ENCODE measurements at regions not wholly inside any gene's neighbourhood (a gene's known extent, or its start where the extent isn't known, plus 50 kb on each side); places are given as distances from the start of the nearest gene placed in this dataset.

DNA sequence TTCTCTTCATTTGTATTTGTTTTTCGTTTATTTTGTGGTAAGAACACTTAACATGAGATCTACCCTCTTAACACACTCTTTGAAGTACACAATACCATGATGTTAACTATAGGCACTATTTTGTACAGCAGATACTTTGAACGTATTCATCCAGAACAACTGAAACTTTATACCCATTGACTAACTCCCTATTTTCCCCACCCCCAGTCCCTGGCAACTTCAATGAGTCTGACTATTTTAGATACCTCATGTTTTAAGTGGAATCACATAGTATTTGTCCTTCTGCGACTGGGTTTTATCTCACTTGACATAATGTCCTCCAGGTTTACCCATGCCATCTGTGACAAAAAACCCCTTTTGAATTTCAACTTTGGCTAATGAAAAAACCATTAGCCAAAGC, 356.3 kb upstream of the CDH20 start:
- DNase-seq (no peak), ATAC-seq (no peak)
- peaks cover 4% of the 10 kb centered on the region for H3K9me3 Mint-ChIP-seq (ENCODE audit: low read depth)
- CTCF ChIA-PET: no interaction called here
- H3K4me1 Mint-ChIP-seq: no peaks in the 10 kb centered on the region
- H3K36me3 Mint-ChIP-seq: no peaks in the 10 kb centered on the region
- no peak overlapping the region for H3K27ac Mint-ChIP-seq
- H3K27me3 Mint-ChIP-seq: no peaks in the 10 kb centered on the region
- no peak overlapping the region for H3K4me3 Mint-ChIP-seq

DNA sequence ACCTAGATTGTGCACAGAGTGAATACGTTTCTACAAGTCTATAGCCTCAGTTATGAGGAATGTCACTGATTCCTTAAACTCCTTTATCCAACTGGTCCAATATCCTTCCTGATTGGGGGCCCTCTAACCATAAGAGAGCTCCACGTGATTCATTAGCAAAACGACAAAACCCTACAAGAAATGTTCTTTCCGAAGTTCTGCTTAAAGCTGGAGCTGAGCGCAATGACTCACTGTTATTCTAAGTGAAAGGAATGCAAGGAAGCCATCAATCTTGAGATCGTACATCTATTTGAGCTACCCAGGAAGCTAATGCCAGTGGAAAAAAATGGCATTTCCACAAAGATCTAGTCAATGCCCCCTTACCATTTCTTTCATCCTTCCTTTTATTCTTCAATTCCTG, 354.9 kb upstream of the CDH20 start:
- no peaks in the 10 kb centered on the region for H3K27me3 Mint-ChIP-seq
- H3K36me3 Mint-ChIP-seq: no peaks in the 10 kb centered on the region
- no peak overlapping the region for H3K4me3 Mint-ChIP-seq
- peaks cover 8% of the 10 kb centered on the region for H3K9me3 Mint-ChIP-seq (ENCODE audit: low read depth)
- CTCF ChIA-PET: no interaction called here
- ATAC-seq (no peak), DNase-seq (no peak)
- no peaks in the 10 kb centered on the region for H3K4me1 Mint-ChIP-seq
- H3K27ac Mint-ChIP-seq: no peak overlapping the region

DNA sequence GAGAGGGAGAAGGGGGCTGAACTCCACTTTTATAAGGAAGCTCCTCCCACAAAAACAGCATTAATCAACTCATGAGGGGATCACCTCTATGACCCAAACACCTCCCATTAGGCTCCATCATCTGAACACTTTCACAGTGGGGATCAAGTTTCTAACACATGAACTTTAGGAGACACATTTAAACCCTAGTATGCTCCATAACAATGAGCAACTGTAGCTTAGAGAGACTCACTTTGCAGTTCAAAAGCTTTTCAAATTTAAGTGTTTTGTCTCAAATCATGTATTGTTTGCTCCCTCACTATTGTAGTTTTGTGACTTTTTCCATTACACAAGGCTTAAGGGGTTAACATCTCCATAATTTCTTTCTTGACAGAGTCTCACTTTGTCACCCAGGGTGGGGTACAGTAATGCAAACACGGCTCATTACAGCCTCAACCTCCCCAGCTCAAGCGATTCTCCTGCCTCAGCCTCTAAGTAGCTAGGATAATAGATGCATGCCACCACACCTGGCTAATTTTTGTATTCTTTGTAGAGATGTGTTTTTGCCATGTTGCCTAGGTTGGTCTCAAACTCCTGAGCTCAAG, 352.7 kb upstream of the CDH20 start:
- Mint-ChIP-seq H3K36me3 (no peaks in the 10 kb centered on the region), H3K4me3 (no peak overlapping the region), H3K9me3 (ENCODE audit: low read depth) (peaks cover 8% of the 10 kb centered on the region), H3K27ac (no peak overlapping the region), H3K27me3 (no peaks in the 10 kb centered on the region), H3K4me1 (no peaks in the 10 kb centered on the region)
- ATAC-seq (no peak), DNase-seq (no peak)
- CTCF ChIA-PET: no interaction called here

DNA sequence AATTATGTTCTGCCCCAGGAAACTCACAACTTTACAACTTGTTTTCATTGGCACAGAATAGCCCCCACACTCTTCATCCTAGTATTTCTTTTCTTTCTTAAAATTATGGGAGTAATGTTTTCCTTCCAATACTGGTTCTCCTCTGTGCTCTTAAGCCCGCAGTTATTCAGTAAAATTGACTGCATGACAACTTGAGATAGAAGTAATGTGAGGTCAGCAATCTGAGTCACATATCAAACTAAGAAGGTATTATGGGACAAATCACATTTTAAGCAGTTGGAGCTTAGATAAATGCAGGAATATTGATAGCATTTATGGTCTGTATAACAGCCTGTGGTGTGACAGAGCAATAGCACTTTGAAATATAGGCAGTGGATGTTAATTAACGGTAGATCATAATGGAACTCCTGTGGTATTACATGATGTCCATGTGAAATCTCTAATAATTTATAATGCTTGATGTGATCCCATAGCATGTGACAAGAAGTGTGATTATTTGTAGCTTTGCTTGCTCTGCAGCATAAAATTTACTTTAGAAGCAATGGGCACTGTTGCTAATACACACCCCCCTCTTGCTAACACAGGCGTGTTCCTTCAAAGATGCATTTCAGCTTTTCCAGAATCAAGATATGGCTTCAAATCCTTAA, 351.4 kb upstream of the CDH20 start:
- Mint-ChIP-seq H3K36me3 (no peaks in the 10 kb centered on the region), H3K4me1 (no peaks in the 10 kb centered on the region), H3K27ac (no peak overlapping the region), H3K9me3 (ENCODE audit: low read depth) (peaks cover 9% of the 10 kb centered on the region), H3K4me3 (no peak overlapping the region), H3K27me3 (no peaks in the 10 kb centered on the region)
- DNase-seq (no peak), ATAC-seq (no peak)
- CTCF ChIA-PET: no interaction called here

DNA sequence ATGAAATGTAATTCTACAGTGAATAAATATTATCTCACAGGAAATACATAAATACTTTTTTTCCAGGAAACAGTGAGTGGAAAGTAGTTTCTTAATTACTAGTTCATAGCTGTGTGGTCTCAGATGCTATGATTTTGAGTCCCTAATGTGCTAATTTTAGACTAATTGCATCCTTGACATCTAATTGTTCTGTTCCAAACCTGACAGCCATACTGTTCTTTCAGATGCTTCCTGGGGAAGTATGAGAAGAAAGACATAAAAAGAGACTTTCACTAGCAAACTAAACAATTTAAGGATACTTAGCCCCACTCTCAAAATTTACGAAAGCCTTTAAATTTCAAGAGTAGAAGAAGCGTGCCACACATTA, 350.9 kb upstream of the CDH20 start:
- Mint-ChIP-seq H3K4me1 (no peaks in the 10 kb centered on the region), H3K27me3 (no peaks in the 10 kb centered on the region), H3K36me3 (no peaks in the 10 kb centered on the region), H3K9me3 (ENCODE audit: low read depth) (peaks cover 8% of the 10 kb centered on the region), H3K4me3 (no peak overlapping the region), H3K27ac (no peak overlapping the region)
- ATAC-seq (no peak), DNase-seq (no peak)
- CTCF ChIA-PET: no interaction called here

DNA sequence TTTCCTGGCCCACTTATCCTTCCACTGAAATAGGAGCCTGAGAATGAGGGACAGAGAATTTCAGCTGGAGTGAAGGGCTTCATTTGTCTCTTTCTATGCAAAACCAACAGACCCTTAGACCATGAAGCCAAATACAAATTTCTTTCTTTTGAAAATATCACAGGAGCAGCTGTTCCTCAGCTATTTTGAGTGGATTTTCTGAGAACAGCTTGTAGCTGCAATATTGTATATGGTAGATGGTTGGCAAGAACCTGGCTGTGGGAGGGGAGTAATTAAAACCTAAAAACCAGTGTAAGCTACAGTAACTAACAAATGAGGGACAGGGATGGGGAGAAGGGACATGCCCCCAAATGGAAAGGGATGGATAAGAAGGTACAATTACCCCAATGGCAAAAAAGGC, 350.3 kb upstream of the CDH20 start:
- Mint-ChIP-seq H3K9me3 (ENCODE audit: low read depth) (peaks cover 8% of the 10 kb centered on the region), H3K4me1 (no peaks in the 10 kb centered on the region), H3K27ac (no peak overlapping the region), H3K27me3 (no peaks in the 10 kb centered on the region), H3K36me3 (no peaks in the 10 kb centered on the region), H3K4me3 (no peak overlapping the region)
- no peak for ATAC-seq
- CTCF ChIA-PET: no interaction called here
- DNase-seq: no peak

DNA sequence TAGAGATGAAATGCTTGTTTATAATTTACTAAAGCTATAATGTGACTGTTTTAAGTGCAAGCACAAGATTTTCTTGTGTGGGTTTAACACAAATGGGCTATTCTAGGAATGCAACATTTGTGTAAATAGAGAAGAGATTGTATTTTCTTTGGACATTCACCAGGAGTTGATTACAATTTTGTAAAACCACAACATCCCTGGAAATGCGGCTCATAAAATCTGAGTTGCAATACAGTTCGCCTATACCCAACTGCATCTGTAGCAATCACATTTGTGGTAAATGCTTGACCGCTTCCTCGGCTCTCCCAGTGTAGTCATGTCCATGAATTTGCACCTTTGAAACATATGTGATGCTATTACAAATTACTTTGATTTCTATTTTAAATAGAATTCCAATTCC, 348.7 kb upstream of the CDH20 start:
- H3K27ac Mint-ChIP-seq: no peak overlapping the region
- DNase-seq: no peak
- H3K27me3 Mint-ChIP-seq: no peaks in the 10 kb centered on the region
- no peaks in the 10 kb centered on the region for H3K36me3 Mint-ChIP-seq
- ATAC-seq: no peak
- H3K4me1 Mint-ChIP-seq: no peaks in the 10 kb centered on the region
- peaks cover 8% of the 10 kb centered on the region for H3K9me3 Mint-ChIP-seq (ENCODE audit: low read depth)
- H3K4me3 Mint-ChIP-seq: no peak overlapping the region
- CTCF ChIA-PET: no interaction called here

DNA sequence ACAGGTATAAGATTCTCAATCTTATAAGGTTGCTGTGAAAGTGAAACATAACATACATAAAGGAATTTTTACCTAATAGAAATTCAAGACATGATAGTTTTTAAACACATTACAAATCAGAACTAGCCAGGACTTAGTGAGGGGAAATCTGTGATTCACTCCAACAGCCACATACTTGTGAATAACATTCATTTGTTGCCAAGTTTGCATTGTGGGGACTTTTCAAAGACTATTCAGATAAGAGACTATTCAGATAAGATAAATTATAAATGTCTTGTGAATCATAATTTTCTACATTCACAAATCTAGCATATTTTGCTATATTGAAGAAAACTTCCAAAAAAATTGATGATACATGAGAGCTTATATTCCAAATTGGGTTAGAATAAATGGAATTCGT, 345.3 kb upstream of the CDH20 start:
- DNase-seq (no peak), ATAC-seq (no peak)
- no peaks in the 10 kb centered on the region for H3K4me1 Mint-ChIP-seq
- peaks cover 7% of the 10 kb centered on the region for H3K9me3 Mint-ChIP-seq (ENCODE audit: low read depth)
- CTCF ChIA-PET: no interaction called here
- H3K4me3 Mint-ChIP-seq: no peak overlapping the region
- no peaks in the 10 kb centered on the region for H3K36me3 Mint-ChIP-seq
- H3K27me3 Mint-ChIP-seq: no peaks in the 10 kb centered on the region
- no peak overlapping the region for H3K27ac Mint-ChIP-seq

DNA sequence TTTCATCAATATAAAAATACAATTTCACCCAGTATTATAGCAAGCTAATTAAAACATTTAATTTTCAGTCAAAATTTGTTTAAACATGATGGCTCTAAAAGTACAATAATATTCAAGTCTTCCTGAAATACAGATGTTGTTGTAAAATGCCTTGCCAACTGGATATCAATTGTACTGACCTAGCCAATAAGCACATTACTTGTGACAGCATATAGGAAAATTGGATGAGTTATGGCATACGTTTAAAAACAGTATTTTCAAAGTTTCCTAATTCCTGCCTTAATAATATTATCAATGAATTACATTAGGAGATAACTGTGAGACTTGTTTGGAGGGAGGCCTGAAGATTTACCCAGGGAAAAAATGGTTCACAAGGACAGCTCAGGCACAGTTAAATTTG, 336.9 kb upstream of the CDH20 start:
- Mint-ChIP-seq H3K36me3 (no peaks in the 10 kb centered on the region), H3K9me3 (ENCODE audit: low read depth) (peaks cover 8% of the 10 kb centered on the region), H3K4me1 (no peaks in the 10 kb centered on the region), H3K27ac (no peak overlapping the region), H3K4me3 (no peak overlapping the region), H3K27me3 (no peaks in the 10 kb centered on the region)
- ATAC-seq (no peak), DNase-seq (no peak)
- CTCF ChIA-PET: no interaction called here

DNA sequence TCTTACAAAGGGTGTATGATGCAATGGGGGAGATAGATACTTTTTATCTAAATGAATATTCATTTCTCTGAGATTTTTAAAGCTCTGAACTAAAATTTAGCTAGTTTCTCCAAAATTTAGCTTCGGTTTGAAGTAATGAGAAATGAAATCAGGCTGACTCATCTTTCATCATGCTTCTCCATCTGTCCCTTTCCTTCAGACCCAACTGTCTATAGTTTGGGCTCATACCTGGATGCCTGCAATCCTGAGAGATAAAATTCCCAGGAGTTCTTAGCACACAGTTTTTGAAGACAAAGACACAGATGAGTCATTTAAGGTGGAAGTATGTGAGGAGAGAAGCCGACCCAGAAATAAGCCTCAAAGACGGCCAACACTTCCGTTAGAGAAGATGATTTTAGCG, 336.4 kb upstream of the CDH20 start:
- no peak for ATAC-seq
- H3K27ac Mint-ChIP-seq: no peak overlapping the region
- no peaks in the 10 kb centered on the region for H3K36me3 Mint-ChIP-seq
- H3K4me3 Mint-ChIP-seq: no peak overlapping the region
- no peaks in the 10 kb centered on the region for H3K4me1 Mint-ChIP-seq
- no peaks in the 10 kb centered on the region for H3K27me3 Mint-ChIP-seq
- DNase-seq: no peak
- peaks cover 8% of the 10 kb centered on the region for H3K9me3 Mint-ChIP-seq (ENCODE audit: low read depth)
- CTCF ChIA-PET: no interaction called here

DNA sequence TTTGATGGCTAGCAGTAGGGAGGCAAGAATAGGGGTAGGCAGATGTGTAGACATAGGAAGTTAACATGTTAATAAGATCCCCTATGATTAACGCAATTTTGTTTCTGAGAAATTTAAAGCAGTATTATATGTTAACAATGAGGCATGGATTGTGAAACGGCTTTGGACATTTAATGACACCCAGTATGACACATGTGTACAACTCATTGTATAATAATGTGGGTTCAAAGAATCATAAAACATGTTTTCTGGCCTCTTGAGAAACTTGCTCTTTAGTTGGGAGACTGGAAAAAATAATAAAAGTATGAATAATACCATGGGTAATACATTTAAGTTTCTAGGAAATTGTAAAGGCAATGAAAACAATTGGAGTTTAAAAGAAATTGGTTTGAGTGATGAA, 332.1 kb upstream of the CDH20 start:
- H3K4me3 Mint-ChIP-seq: no peak overlapping the region
- H3K9me3 Mint-ChIP-seq (ENCODE audit: low read depth): peaks cover 4% of the 10 kb centered on the region
- H3K4me1 Mint-ChIP-seq: no peaks in the 10 kb centered on the region
- H3K27ac Mint-ChIP-seq: no peak overlapping the region
- DNase-seq (no peak), ATAC-seq (no peak)
- no peaks in the 10 kb centered on the region for H3K36me3 Mint-ChIP-seq
- no peaks in the 10 kb centered on the region for H3K27me3 Mint-ChIP-seq
- CTCF ChIA-PET: no interaction called here

DNA sequence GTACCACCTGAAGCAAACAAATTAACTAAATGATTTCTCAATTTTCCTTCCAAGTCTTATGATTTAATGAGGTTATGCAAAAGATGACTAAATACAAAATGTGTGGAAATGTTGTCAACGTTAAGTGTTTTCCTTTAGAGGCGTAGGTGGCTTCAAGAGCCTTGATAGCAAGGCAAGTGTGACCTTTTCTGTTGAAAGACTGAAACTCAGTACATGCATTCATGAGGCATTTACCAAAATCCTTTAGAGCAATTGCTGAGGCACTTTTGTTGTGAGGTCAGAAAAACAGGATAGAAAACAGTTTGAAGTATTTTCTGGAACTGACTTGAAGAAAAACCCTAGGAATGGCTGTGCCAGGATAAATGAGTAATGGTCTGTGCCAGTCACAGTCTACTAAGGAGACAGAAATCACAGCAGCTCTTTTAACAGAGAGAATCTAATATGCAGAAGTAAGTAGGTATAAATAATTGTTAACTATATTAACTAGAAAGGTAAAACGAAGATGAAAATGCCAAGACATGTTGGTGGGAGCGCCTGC, 326.5 kb upstream of the CDH20 start:
- no peak overlapping the region for H3K4me3 Mint-ChIP-seq
- CTCF ChIA-PET: no interaction called here
- no peaks in the 10 kb centered on the region for H3K9me3 Mint-ChIP-seq (ENCODE audit: low read depth)
- ATAC-seq (no peak), DNase-seq (no peak)
- no peaks in the 10 kb centered on the region for H3K4me1 Mint-ChIP-seq
- H3K27ac Mint-ChIP-seq: no peak overlapping the region
- no peaks in the 10 kb centered on the region for H3K36me3 Mint-ChIP-seq
- H3K27me3 Mint-ChIP-seq: no peaks in the 10 kb centered on the region

DNA sequence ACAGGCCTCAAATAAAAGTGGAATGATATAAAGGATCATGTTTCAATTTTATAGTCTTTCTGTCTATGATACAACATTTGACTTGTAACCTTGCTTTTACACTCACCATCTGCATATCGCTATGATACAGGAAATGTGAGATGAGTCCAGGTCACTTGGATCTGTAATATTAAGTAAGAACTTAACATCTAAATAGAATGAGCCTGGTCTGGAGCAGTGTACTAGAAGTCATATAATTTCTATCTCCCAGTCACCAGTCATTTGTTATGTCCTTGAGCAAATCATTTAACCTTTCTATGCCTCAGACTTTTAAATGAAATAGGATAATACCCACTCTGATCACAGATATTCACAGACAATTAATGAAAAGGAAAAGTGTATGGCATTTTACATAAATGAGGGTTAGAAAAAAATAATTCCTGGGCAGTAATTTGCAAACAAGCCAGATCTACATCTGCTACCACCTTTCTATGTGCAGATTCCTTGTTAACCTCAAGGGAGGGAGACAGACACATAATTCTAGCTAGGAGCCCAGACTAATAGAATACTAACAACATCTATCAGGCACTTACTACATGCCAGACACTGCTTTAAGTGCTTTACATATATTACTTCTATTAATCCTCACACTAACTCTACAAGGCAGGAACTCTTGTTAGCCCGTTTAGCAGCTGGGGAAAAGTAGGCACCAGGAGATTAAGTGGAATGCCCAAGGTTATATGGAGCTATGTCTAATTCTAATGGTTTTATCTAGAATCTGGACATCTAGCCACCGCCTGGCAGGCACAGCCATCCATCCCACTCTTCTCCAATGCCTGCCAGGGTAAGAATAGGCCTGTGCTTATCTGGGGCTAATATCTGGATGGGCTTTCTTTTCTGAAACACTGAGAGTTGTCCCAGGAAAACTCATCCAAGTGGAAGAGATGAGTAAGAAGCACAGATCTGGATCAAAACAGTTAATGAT, 313.6 kb upstream of the CDH20 start:
- CTCF ChIA-PET: no interaction called here
- Mint-ChIP-seq H3K4me1 (no peaks in the 10 kb centered on the region), H3K27me3 (no peaks in the 10 kb centered on the region), H3K27ac (no peak overlapping the region), H3K4me3 (no peak overlapping the region), H3K9me3 (ENCODE audit: low read depth) (peaks cover 21% of the 10 kb centered on the region), H3K36me3 (no peaks in the 10 kb centered on the region)
- DNase-seq (no peak), ATAC-seq (no peak)

DNA sequence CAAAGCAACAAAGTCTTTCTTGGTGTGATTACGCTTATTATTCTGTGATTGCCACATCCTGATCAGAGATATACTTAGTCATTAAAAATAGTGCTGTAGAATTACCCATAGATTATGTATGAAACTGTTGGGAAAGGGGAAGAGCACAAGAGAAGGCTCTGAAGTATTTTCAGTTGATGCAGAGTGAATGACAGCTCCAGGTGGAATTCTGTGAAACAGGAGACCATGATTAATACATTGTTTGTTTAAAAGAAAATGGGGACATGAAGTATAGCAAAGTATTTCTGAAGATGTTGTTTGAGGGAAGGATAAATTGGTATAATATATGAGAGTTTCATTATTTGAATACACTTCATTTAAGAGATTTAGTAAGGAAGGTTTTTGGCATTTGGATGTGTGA, 307.6 kb upstream of the CDH20 start:
- Mint-ChIP-seq H3K27ac (no peak overlapping the region), H3K4me3 (no peak overlapping the region), H3K27me3 (no peaks in the 10 kb centered on the region), H3K9me3 (ENCODE audit: low read depth) (peaks cover 27% of the 10 kb centered on the region), H3K4me1 (no peaks in the 10 kb centered on the region), H3K36me3 (no peaks in the 10 kb centered on the region)
- no peak for ATAC-seq
- CTCF ChIA-PET: no interaction called here
- DNase-seq: no peak
